Middle frontal gyrus (tissue), 1 donor: ENCODE measurements at regions not wholly inside any gene's neighbourhood (a gene's known extent, or its start where the extent isn't known, plus 50 kb on each side); places are given as distances from the start of the nearest gene placed in this dataset.

Experiments
- DNase-seq: peaks from one replicate; pipeline ENCODE4 v3.0.0-alpha.2; 2015; ENCODE audit warnings: low spot score; ENCODE audit errors: extremely low spot score

- no peak for DNase-seq
These were observed 1454.8 kb downstream of the RPA4 start for GRCh38 chrX:98338544-98338943.

- DNase-seq, result no peak
These were observed 1467.2 kb downstream of the RPA4 start for GRCh38 chrX:98350940-98351339.

- DNase-seq, result no peak
These were observed 1473.4 kb downstream of the RPA4 start for GRCh38 chrX:98357146-98357545.

GRCh38 chrX:98362630-98363029, 1478.9 kb downstream of the RPA4 start:
- no peak for DNase-seq

GRCh38 chrX:98371994-98372393, 1488.3 kb downstream of the RPA4 start:
- DNase-seq, result no peak

GRCh38 chrX:98379134-98379533, 1495.4 kb downstream of the RPA4 start:
- no peak for DNase-seq

- DNase-seq, result no peak
These were observed 1496.4 kb downstream of the RPA4 start for GRCh38 chrX:98380106-98380505.

- no peak for DNase-seq
These were observed 1496.8 kb downstream of the RPA4 start for GRCh38 chrX:98380556-98380955.

- no peak for DNase-seq
These were observed 1514.8 kb downstream of the RPA4 start for GRCh38 chrX:98398542-98398941.

- DNase-seq, result no peak
These were observed 1521.7 kb downstream of the RPA4 start for GRCh38 chrX:98405376-98405775.

GRCh38 chrX:98407584-98407983, 1523.9 kb downstream of the RPA4 start:
- no peak for DNase-seq

GRCh38 chrX:98409867-98410266, 1526.2 kb downstream of the RPA4 start:
- no peak for DNase-seq

GRCh38 chrX:98412058-98412457, 1528.3 kb downstream of the RPA4 start:
- no peak for DNase-seq

GRCh38 chrX:98422536-98422935, 1538.8 kb downstream of the RPA4 start:
- DNase-seq, result no peak

GRCh38 chrX:98432413-98432812, 1548.7 kb downstream of the RPA4 start:
- DNase-seq, result no peak

GRCh38 chrX:98448524-98448923, 1564.8 kb downstream of the RPA4 start:
- DNase-seq, result no peak

- DNase-seq, result no peak
These were observed 1568.7 kb downstream of the RPA4 start for GRCh38 chrX:98452456-98452855.

- DNase-seq, result no peak
These were observed 1576.0 kb downstream of the RPA4 start for GRCh38 chrX:98459669-98460068.

GRCh38 chrX:98480606-98481005, 1596.9 kb downstream of the RPA4 start:
- DNase-seq, result no peak

GRCh38 chrX:98481636-98482035, 1597.9 kb downstream of the RPA4 start:
- DNase-seq, result no peak

GRCh38 chrX:98490670-98491069, 1607.0 kb downstream of the RPA4 start:
- no peak for DNase-seq

GRCh38 chrX:98501426-98501825, 1617.7 kb downstream of the RPA4 start:
- DNase-seq, result no peak

- DNase-seq, result no peak
These were observed 1623.2 kb downstream of the RPA4 start for GRCh38 chrX:98506907-98507306.

- DNase-seq, result no peak
These were observed 1630.3 kb downstream of the RPA4 start for GRCh38 chrX:98514032-98514431.
